ENCODE measurements at regions not wholly inside any gene's neighbourhood (a gene's known extent, or its start where the extent isn't known, plus 50 kb on each side); places are given as distances from the start of the nearest gene placed in this dataset.

GRCh38 chrX:128780934-128781333, 728.7 kb upstream of the ACTRT1 start:
- no peak for TF ChIP-seq CTCF (optimal IDR thresholded peaks at IDR 0.05 in 1 of 3, IDR thresholded peaks at IDR 0.05 in 1 of 3, conservative IDR thresholded peaks at IDR 0.05 in 1 of 3; ENCODE audit: extremely low read depth in 1 of 3, insufficient read depth in 2 of 3, low read length in 3 of 3)
- no peak for TF ChIP-seq EZH2 (IDR thresholded peaks at IDR 0.05; ENCODE audit: low read length)

All from keratinocyte (primary cell).